GM12872 (cell line): ENCODE measurements at regions not wholly inside any gene's neighbourhood (a gene's known extent, or its start where the extent isn't known, plus 50 kb on each side); places are given as distances from the start of the nearest gene placed in this dataset.

ENCODE experiments used
- TF ChIP-seq, protein P1 (sequence below): IDR thresholded peaks from 3 replicates; pipeline ENCODE4 v1.5.1; 2011; ENCODE audit warnings: low read depth, mild to moderate bottlenecking, low read length, moderate library complexity; ENCODE audit not compliant: insufficient read depth

GRCh38 chr2:395886-396285, 108.0 kb upstream of the ALKAL2 start:
- TF ChIP-seq, protein P1, sequence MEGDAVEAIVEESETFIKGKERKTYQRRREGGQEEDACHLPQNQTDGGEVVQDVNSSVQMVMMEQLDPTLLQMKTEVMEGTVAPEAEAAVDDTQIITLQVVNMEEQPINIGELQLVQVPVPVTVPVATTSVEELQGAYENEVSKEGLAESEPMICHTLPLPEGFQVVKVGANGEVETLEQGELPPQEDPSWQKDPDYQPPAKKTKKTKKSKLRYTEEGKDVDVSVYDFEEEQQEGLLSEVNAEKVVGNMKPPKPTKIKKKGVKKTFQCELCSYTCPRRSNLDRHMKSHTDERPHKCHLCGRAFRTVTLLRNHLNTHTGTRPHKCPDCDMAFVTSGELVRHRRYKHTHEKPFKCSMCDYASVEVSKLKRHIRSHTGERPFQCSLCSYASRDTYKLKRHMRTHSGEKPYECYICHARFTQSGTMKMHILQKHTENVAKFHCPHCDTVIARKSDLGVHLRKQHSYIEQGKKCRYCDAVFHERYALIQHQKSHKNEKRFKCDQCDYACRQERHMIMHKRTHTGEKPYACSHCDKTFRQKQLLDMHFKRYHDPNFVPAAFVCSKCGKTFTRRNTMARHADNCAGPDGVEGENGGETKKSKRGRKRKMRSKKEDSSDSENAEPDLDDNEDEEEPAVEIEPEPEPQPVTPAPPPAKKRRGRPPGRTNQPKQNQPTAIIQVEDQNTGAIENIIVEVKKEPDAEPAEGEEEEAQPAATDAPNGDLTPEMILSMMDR, result no peak

GRCh38 chr2:393711-394696, 106.1 kb upstream of the ALKAL2 start:
- TF ChIP-seq, protein P1, result no peak

DNA sequence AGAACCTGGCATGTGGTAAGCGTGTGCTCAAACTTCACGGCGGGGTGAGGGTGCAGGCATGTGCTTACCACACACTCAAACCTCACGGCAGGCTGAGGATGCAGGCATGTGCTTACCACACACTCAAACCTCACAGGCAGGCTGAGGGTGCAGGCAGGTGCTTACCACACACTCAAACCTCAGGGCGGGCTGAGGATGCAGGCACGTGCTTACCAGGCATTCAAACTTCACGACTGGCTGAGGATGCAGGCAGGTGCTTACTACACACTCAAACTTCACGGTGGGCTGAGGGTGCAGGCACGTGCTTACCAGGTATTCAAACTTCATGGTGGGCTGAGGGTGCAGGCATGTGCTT, 105.0 kb upstream of the ALKAL2 start:
- TF ChIP-seq, protein P1, result no peak

GRCh38 chr2:392181-392925, 104.5 kb upstream of the ALKAL2 start:
- TF ChIP-seq, protein P1, result no peak

DNA sequence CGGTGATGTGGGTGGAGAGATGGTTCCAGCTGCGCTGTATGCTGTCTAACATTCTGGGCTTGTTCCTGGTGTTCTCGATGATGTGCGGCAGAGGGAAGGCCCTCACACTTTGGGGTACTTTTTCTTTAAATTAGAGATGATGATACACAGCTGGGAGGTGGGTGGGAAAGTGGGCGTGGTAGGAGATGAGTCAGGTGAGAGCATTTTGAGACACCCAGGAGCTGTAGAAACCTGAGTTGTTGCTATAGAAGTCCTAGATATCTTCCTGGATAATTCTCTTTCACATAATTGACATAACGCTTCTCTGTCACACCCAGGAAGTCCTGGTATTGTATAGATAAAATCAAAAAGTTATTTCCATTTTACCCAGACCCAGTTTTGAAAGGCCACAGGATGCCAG, 103.8 kb upstream of the ALKAL2 start:
- TF ChIP-seq, protein P1, result no peak

DNA sequence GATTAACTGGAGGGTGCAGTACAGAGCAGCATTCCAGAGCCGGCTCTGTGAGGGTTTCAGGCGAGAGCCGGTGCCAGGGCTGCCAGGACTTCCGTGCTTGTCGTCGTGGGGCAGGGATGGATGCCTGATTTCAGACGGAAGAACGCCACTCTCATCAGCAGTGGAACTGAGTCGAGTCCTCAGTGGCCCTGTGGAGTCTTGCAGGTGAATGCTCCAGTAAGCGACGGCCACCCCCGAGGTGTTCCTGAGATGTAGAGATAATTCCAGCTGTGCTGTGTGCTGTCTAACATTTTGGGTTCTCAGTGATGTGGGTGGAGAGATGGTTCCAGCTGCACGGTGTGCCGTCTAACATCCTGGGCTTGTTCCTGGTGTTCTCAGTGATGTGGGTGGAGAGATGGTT, 103.1 kb upstream of the ALKAL2 start:
- TF ChIP-seq, protein P1, result no peak

GRCh38 chr2:387980-388421, 100.1 kb upstream of the ALKAL2 start:
- TF ChIP-seq, protein P1, result no peak
